ENCODE measurements at regions not wholly inside any gene's neighbourhood (a gene's known extent, or its start where the extent isn't known, plus 50 kb on each side); places are given as distances from the start of the nearest gene placed in this dataset.

GRCh38 chr5:45779874-45780671 lies 83.9 kb upstream of the HCN1 start:
- no peaks in the 10 kb centered on the region for H3K9me3 ChIP-seq
- no peaks in the 10 kb centered on the region for H3K27me3 ChIP-seq (replicated peaks; ENCODE audit: control insufficient read depth, insufficient read depth, low read length)
- no peaks in the 10 kb centered on the region for H3K36me3 ChIP-seq (ENCODE audit: control insufficient read depth, insufficient read depth, low read length)
- ChIA-PET POLR2A (no interaction called here), CTCF (no interaction called here)
- no peaks in the 10 kb centered on the region for H3K4me1 Mint-ChIP-seq (ENCODE audit: low read depth, unreplicated experiment)
- DNase-seq: no peak
- H3K4me3 Mint-ChIP-seq (ENCODE audit: unreplicated experiment): no peak overlapping the region
- H3K27ac Mint-ChIP-seq (ENCODE audit: unreplicated experiment): no peak overlapping the region
- TF ChIP-seq CTCF (IDR thresholded peaks at IDR 0.05; ENCODE audit: insufficient read depth in 1 of 2, low read depth in 1 of 2, low read length in 1 of 2, severe bottlenecking in 1 of 2, unreplicated experiment in 1 of 2): no peak
- H3K9me3 Mint-ChIP-seq (ENCODE audit: unreplicated experiment): no peaks in the 10 kb centered on the region
- no TSS peak for BruUV-seq (replicated peaks)
- intact Hi-C loops (cut with micrococcal nuclease; ENCODE audit: unreplicated experiment): no loop called here
- H3K4me1 ChIP-seq: no peaks in the 10 kb centered on the region
- H3K4me3 ChIP-seq (ENCODE audit: low read depth, low read length): no peak overlapping the region
- no peaks in the 10 kb centered on the region for H3K27me3 Mint-ChIP-seq (ENCODE audit: insufficient read depth, unreplicated experiment)
- no peaks in the 10 kb centered on the region for H3K36me3 Mint-ChIP-seq (ENCODE audit: insufficient read depth, unreplicated experiment)

- peak; percentile 17 to 26 for TF ChIP-seq CTCF (IDR thresholded peaks at IDR 0.05; ENCODE audit: insufficient read depth in 1 of 2, low read depth in 1 of 2, low read length in 1 of 2, severe bottlenecking in 1 of 2, unreplicated experiment in 1 of 2)
- H3K4me1 Mint-ChIP-seq (ENCODE audit: low read depth, unreplicated experiment): no peaks in the 10 kb centered on the region
- Histone ChIP-seq H3K4me1 (no peaks in the 10 kb centered on the region), H3K4me3 (ENCODE audit: low read depth, low read length) (no peak overlapping the region), H3K27me3 (replicated peaks; ENCODE audit: control insufficient read depth, insufficient read depth, low read length) (no peaks in the 10 kb centered on the region), H3K36me3 (ENCODE audit: control insufficient read depth, insufficient read depth, low read length) (no peaks in the 10 kb centered on the region), H3K9me3 (no peaks in the 10 kb centered on the region)
- no peaks in the 10 kb centered on the region for H3K27me3 Mint-ChIP-seq (ENCODE audit: insufficient read depth, unreplicated experiment)
- POLR2A ChIA-PET: no interaction called here
- H3K4me3 Mint-ChIP-seq (ENCODE audit: unreplicated experiment): no peak overlapping the region
- BruUV-seq (replicated peaks): no TSS peak
- no peak for DNase-seq
- H3K36me3 Mint-ChIP-seq (ENCODE audit: insufficient read depth, unreplicated experiment): no peaks in the 10 kb centered on the region
- CTCF ChIA-PET: no interaction called here
- no peak overlapping the region for H3K27ac Mint-ChIP-seq (ENCODE audit: unreplicated experiment)
- no peaks in the 10 kb centered on the region for H3K9me3 Mint-ChIP-seq (ENCODE audit: unreplicated experiment)
- intact Hi-C loops (cut with micrococcal nuclease; ENCODE audit: unreplicated experiment): no loop called here
These were observed 78.3 kb upstream of the HCN1 start for GRCh38 chr5:45774528-45774927.

- no peaks in the 10 kb centered on the region for H3K4me1 Mint-ChIP-seq (ENCODE audit: low read depth, unreplicated experiment)
- intact Hi-C loops (cut with micrococcal nuclease; ENCODE audit: unreplicated experiment): no loop called here
- Histone ChIP-seq H3K27me3 (replicated peaks; ENCODE audit: control insufficient read depth, insufficient read depth, low read length) (no peaks in the 10 kb centered on the region), H3K4me1 (no peaks in the 10 kb centered on the region), H3K9me3 (no peaks in the 10 kb centered on the region), H3K36me3 (ENCODE audit: control insufficient read depth, insufficient read depth, low read length) (no peaks in the 10 kb centered on the region), H3K4me3 (ENCODE audit: low read depth, low read length) (no peak overlapping the region)
- no peak for DNase-seq
- H3K27ac Mint-ChIP-seq (ENCODE audit: unreplicated experiment): no peak overlapping the region
- no peaks in the 10 kb centered on the region for H3K9me3 Mint-ChIP-seq (ENCODE audit: unreplicated experiment)
- TF ChIP-seq CTCF (IDR thresholded peaks at IDR 0.05; ENCODE audit: insufficient read depth in 1 of 2, low read depth in 1 of 2, low read length in 1 of 2, severe bottlenecking in 1 of 2, unreplicated experiment in 1 of 2): no peak
- BruUV-seq (replicated peaks): no TSS peak
- H3K36me3 Mint-ChIP-seq (ENCODE audit: insufficient read depth, unreplicated experiment): no peaks in the 10 kb centered on the region
- POLR2A ChIA-PET: no interaction called here
- H3K4me3 Mint-ChIP-seq (ENCODE audit: unreplicated experiment): no peak overlapping the region
- H3K27me3 Mint-ChIP-seq (ENCODE audit: insufficient read depth, unreplicated experiment): no peaks in the 10 kb centered on the region
- CTCF ChIA-PET: interaction anchor here (0.5 kb wide), 1 partner anchor 337 kb away, joined by 3 read pairs; no protein-coding TSS in a partner anchor
These were observed 76.2 kb upstream of the HCN1 start for GRCh38 chr5:45772402-45772801.

Data from Caco-2 (cell line).